ENCODE measurements at regions not wholly inside any gene's neighbourhood (a gene's known extent, or its start where the extent isn't known, plus 50 kb on each side); places are given as distances from the start of the nearest gene placed in this dataset.

GRCh38 chr14:71235875-71236274 lies 328.6 kb downstream of the PCNX1 start:
- TF ChIP-seq CTCF (IDR thresholded peaks at IDR 0.05 in 4 of 5, conservative IDR thresholded peaks at IDR 0.05 in 1 of 5) (no peak), POLR2A (IDR thresholded peaks at IDR 0.05) (no peak)

Measured in gastrocnemius medialis (tissue), 4 donors.